ENCODE measurements at regions not wholly inside any gene's neighbourhood (a gene's known extent, or its start where the extent isn't known, plus 50 kb on each side); places are given as distances from the start of the nearest gene placed in this dataset.

- DNase-seq (ENCODE audit: low read depth, low spot score), result no peak
- no peak overlapping the region for H3K4me3 ChIP-seq (ENCODE audit: low read depth, low read length)
- TF ChIP-seq CTCF (IDR thresholded peaks at IDR 0.05; ENCODE audit: insufficient read depth, low read length, missing control alignments), result no peak
- POLR2A ChIA-PET, result no interaction called here
- CTCF ChIA-PET, result interaction anchor here (0.8 kb wide), 1 partner anchor 21 kb away, joined by 4 read pairs; no protein-coding TSS in a partner anchor
Observed at GRCh38 chr4:138702190-138702824, 313.3 kb upstream of the NOCT start.

GRCh38 chr4:138698641-138699040 lies 316.9 kb upstream of the NOCT start:
- POLR2A ChIA-PET, result no interaction called here
- CTCF ChIA-PET, result interaction anchor here (3.4 kb wide), 1 partner anchor 17 kb away, joined by 12 read pairs; no protein-coding TSS in a partner anchor

GRCh38 chr4:138697851-138698250 lies 317.7 kb upstream of the NOCT start:
- DNase-seq (ENCODE audit: low read depth, low spot score), result no peak
- POLR2A ChIA-PET, result no interaction called here
- H3K4me3 ChIP-seq (ENCODE audit: low read depth, low read length), result no peak overlapping the region
- CTCF ChIA-PET, result interaction anchor here (3.4 kb wide), 1 partner anchor 17 kb away, joined by 12 read pairs; no protein-coding TSS in a partner anchor
- no peak for TF ChIP-seq CTCF (IDR thresholded peaks at IDR 0.05; ENCODE audit: insufficient read depth, low read length, missing control alignments)

More at GRCh38 chr4:138698641-138699040, 316.9 kb upstream of the NOCT start:
- H3K4me3 ChIP-seq (ENCODE audit: low read depth, low read length), result no peak overlapping the region
- DNase-seq (ENCODE audit: low read depth, low spot score), result no peak
- no peak for TF ChIP-seq CTCF (IDR thresholded peaks at IDR 0.05; ENCODE audit: insufficient read depth, low read length, missing control alignments)

GRCh38 chr4:138696771-138697170 lies 318.8 kb upstream of the NOCT start:
- ChIA-PET CTCF (interaction anchor here (0.6 kb wide), 1 partner anchor 19 kb away, joined by 3 read pairs; no protein-coding TSS in a partner anchor), POLR2A (no interaction called here)

GRCh38 chr4:138696058-138696457 lies 319.5 kb upstream of the NOCT start:
- ChIA-PET POLR2A (no interaction called here), CTCF (interaction anchor here (2.9 kb wide), 1 partner anchor 15 kb away, joined by 14 read pairs; no protein-coding TSS in a partner anchor)
- H3K4me3 ChIP-seq (ENCODE audit: low read depth, low read length), result no peak overlapping the region
- TF ChIP-seq CTCF (IDR thresholded peaks at IDR 0.05; ENCODE audit: insufficient read depth, low read length, missing control alignments), result no peak
- DNase-seq (ENCODE audit: low read depth, low spot score), result no peak

More at GRCh38 chr4:138696771-138697170, 318.8 kb upstream of the NOCT start:
- no peak for TF ChIP-seq CTCF (IDR thresholded peaks at IDR 0.05; ENCODE audit: insufficient read depth, low read length, missing control alignments)
- DNase-seq (ENCODE audit: low read depth, low spot score), result no peak
- H3K4me3 ChIP-seq (ENCODE audit: low read depth, low read length), result no peak overlapping the region

GRCh38 chr4:138693526-138693925 lies 322.1 kb upstream of the NOCT start:
- no peak for DNase-seq (ENCODE audit: low read depth, low spot score)
- no peak overlapping the region for H3K4me3 ChIP-seq (ENCODE audit: low read depth, low read length)
- CTCF ChIA-PET, result interaction anchor here (2.9 kb wide), 1 partner anchor 12 kb away, joined by 14 read pairs; no protein-coding TSS in a partner anchor
- TF ChIP-seq CTCF (IDR thresholded peaks at IDR 0.05; ENCODE audit: insufficient read depth, low read length, missing control alignments), result no peak
- POLR2A ChIA-PET, result no interaction called here

Measured in AG04449 (cell line).